Lower leg skin (tissue), 3 donors: ENCODE measurements at regions not wholly inside any gene's neighbourhood (a gene's known extent, or its start where the extent isn't known, plus 50 kb on each side); places are given as distances from the start of the nearest gene placed in this dataset.

Experiments used
- POLR2A ChIP-seq, 2 donors: fragments of 450-650 bp; IDR thresholded peaks; one replicate each; pipeline ENCODE4 v1.6.1; 2016 to 2017; ENCODE audit warnings: antibody characterized with exemption in 2 of 2, mild to moderate bottlenecking in 1 of 2, moderate library complexity in 1 of 2
- TF ChIP-seq, protein P1 (sequence below), 3 donors: fragments of 450-650 bp; IDR thresholded peaks; one replicate each; pipeline ENCODE4 v1.5.1; 2016; ENCODE audit warnings: antibody characterized with exemption in 3 of 3, mild to moderate bottlenecking in 3 of 3, moderate library complexity in 2 of 3

DNA sequence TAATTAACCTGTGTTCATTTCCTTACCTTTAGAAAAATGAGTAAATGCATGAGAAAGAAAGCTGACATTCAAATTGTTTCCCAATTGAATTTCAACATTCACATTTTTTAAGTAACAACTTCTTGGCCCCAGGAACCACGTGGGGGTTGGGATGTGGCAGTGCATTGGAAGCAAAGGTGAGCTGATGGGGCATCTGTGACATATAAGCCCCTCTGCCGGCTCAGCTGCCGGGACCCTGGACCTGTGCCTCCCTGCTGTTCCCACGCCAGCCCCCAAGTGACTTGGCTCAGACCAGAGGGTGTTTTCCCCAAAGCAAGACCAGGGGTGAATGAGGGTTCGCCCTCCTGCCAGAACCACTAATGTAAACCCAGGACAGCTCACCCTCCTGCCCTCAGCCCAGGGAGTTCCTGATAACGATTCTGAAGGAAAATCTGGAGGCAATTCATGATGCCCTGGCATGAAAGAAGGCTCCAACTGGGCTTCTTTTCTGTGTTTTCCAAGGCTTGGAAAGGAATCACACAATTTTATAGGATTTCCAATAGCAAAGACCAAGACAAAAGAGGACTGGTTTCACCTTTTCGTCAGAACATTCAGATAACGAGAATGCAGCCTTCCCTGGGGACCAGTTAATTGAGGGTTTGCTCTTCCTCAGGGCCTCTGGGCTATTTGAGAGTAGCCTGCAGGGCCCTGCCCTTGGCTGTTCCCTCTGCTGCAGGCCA lies 193.2 kb upstream of the TWIST2 start:
- no peak for TF ChIP-seq POLR2A (IDR thresholded peaks at IDR 0.05)
- TF ChIP-seq, protein P1, sequence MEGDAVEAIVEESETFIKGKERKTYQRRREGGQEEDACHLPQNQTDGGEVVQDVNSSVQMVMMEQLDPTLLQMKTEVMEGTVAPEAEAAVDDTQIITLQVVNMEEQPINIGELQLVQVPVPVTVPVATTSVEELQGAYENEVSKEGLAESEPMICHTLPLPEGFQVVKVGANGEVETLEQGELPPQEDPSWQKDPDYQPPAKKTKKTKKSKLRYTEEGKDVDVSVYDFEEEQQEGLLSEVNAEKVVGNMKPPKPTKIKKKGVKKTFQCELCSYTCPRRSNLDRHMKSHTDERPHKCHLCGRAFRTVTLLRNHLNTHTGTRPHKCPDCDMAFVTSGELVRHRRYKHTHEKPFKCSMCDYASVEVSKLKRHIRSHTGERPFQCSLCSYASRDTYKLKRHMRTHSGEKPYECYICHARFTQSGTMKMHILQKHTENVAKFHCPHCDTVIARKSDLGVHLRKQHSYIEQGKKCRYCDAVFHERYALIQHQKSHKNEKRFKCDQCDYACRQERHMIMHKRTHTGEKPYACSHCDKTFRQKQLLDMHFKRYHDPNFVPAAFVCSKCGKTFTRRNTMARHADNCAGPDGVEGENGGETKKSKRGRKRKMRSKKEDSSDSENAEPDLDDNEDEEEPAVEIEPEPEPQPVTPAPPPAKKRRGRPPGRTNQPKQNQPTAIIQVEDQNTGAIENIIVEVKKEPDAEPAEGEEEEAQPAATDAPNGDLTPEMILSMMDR (IDR thresholded peaks at IDR 0.05), result no peak
